K562 (cell line): ENCODE measurements at regions not wholly inside any gene's neighbourhood (a gene's known extent, or its start where the extent isn't known, plus 50 kb on each side); places are given as distances from the start of the nearest gene placed in this dataset.

Source experiments
- ATAC-seq: fragments of 200-7000 bp; cut with Tn5 transposase; 3 replicates; pipeline ENCODE4 v1.9.1; 2020; ENCODE audit warnings: moderate library complexity
- BruUV-seq: library from RNA; stranded (reverse); fragments of 400-500 nt; replicated peaks from 2 replicates; lab custom pipeline; 2021; lab: Mats Ljungman, UMichigan
- CTCF ChIA-PET: fragments of 300-600 bp; formaldehyde crosslinking; extraction: SDS; loops from one replicate; lab custom pipeline; 2021; ENCODE audit warnings: low intra/inter-chr PET ratio; lab: Yijun Ruan, JAX
- POLR2A ChIA-PET: fragments of 300-600, 350-650 bp; sonication (Branson Sonifier 250); formaldehyde crosslinking; extraction: SDS; loops from one replicate; lab custom pipeline; 2021; ENCODE audit warnings: antibody characterized with exemption, inconsistent platforms; lab: Yijun Ruan, JAX
- DNase-seq, 4 experiments: peaks; one replicate each; pipeline versions ENCODE4 v3.0.0 to v3.0.0-alpha.2; 2011 to 2018; ENCODE audit warnings: low spot score in 3 of 4, mixed read lengths in 3 of 4; ENCODE audit errors: extremely low read depth in 1 of 4
- FAIRE-seq: peaks from 2 replicates; lab custom pipeline; 2011; peaks lifted over from hg19 to GRCh38; lab: Jason Lieb, UNC
- H2AFZ ChIP-seq: 2 replicates; pipeline ENCODE4 v1.6.0; 2011; ENCODE audit warnings: low read depth, low read length, control low read depth, inconsistent platforms
- H3K27ac ChIP-seq: fragments of 200-600 bp; 3 replicates; pipeline ENCODE4 v1.8.0; 2011; ENCODE audit warnings: low read depth, mild to moderate bottlenecking, control low read depth, inconsistent platforms, low read length, moderate library complexity, mixed read lengths; ENCODE audit errors: extremely low read depth
- H3K27me3 ChIP-seq, 2 experiments: fragments of 300-600 bp in 1 of 2; 2 replicates in 1 of 2; 3 replicates in 1 of 2; pipeline versions ENCODE4 v1.6.0 to v1.8.0; 2011; ENCODE audit warnings: inconsistent platforms in 2 of 2, low read length in 2 of 2, mild to moderate bottlenecking in 1 of 2, mixed read lengths in 1 of 2, moderate library complexity in 1 of 2; ENCODE audit not compliant: control insufficient read depth in 2 of 2, insufficient read depth in 2 of 2
- H3K36me3 ChIP-seq: fragments of 300-600 bp; 3 replicates; pipeline ENCODE4 v1.8.0; 2011; ENCODE audit warnings: mild to moderate bottlenecking, low read length, inconsistent platforms; ENCODE audit not compliant: control insufficient read depth, insufficient read depth
- H3K4me1 ChIP-seq, 2 experiments: fragments of 200-600 bp in 1 of 2; replicated peaks in 1 of 2; 2 replicates in 1 of 2; 3 replicates in 1 of 2; pipeline versions ENCODE4 v1.5.1 to v1.8.0; 2011; ENCODE audit warnings: inconsistent platforms in 2 of 2, low read length in 2 of 2, mild to moderate bottlenecking in 1 of 2, mixed read lengths in 1 of 2, moderate library complexity in 1 of 2; ENCODE audit not compliant: control insufficient read depth in 2 of 2, insufficient read depth in 2 of 2
- H3K4me2 ChIP-seq: 2 replicates; pipeline ENCODE4 v1.6.1; 2011; ENCODE audit warnings: low read length, control low read depth, inconsistent platforms, mixed read lengths; ENCODE audit not compliant: insufficient read depth
- H3K4me3 ChIP-seq: fragments of 200-600 bp; sonication (generic), shearing (Covaris generic); 2 replicates; pipeline ENCODE4 v1.5.1; 2016; ENCODE audit warnings: control low read depth, inconsistent platforms
- H3K79me2 ChIP-seq: fragments of 200-600 bp; 3 replicates; pipeline ENCODE4 v1.8.0; 2011; ENCODE audit warnings: low read length, inconsistent platforms; ENCODE audit not compliant: control insufficient read depth, insufficient read depth
- H3K9ac ChIP-seq, 2 experiments: 2 replicates each; pipeline versions ENCODE4 v1.6.0 to v1.6.1; 2011; ENCODE audit warnings: low read depth in 2 of 2, low read length in 2 of 2, control low read depth in 1 of 2, inconsistent platforms in 1 of 2, mild to moderate bottlenecking in 1 of 2, mixed read lengths in 1 of 2; ENCODE audit not compliant: insufficient read depth in 1 of 2
- H3K9me1 ChIP-seq: one replicate; pipeline ENCODE4 v1.6.0; 2011; ENCODE audit warnings: inconsistent platforms, mild to moderate bottlenecking, low read length, moderate library complexity; ENCODE audit not compliant: control insufficient read depth, insufficient read depth
- H3K9me3 ChIP-seq: replicated peaks from 2 replicates; pipeline ENCODE4 v1.5.1; 2011; ENCODE audit warnings: low read depth, low read length, inconsistent platforms; ENCODE audit not compliant: control insufficient read depth, insufficient read depth
- H4K20me1 ChIP-seq: replicated peaks from 2 replicates; pipeline ENCODE4 v1.6.1; 2011; ENCODE audit warnings: low read length, inconsistent platforms, mixed read lengths; ENCODE audit not compliant: control insufficient read depth, insufficient read depth
- BRD4 ChIP-seq: fragments of 200-600 bp; sonication (generic); IDR thresholded peaks from 2 replicates; pipeline ENCODE4 v1.6.1; 2017; ENCODE audit warnings: inconsistent platforms
- CREM ChIP-seq: IDR thresholded peaks from 2 replicates; pipeline ENCODE4 v1.6.1; 2014; ENCODE audit warnings: antibody characterized with exemption, low read depth
- GATA2 ChIP-seq: sonication (generic); formaldehyde crosslinking; IDR thresholded peaks from 2 replicates; pipeline ENCODE4 v1.4.0; 2020; ENCODE audit warnings: mild to moderate bottlenecking, missing genetic modification reagents
- GMEB1 ChIP-seq: fragments of 250-450 bp; sonication (Bioruptor Pico); IDR thresholded peaks from 2 replicates; pipeline ENCODE4 v1.4.0; 2020; ENCODE audit warnings: mild to moderate bottlenecking
- KHSRP ChIP-seq: fragments of 450-650 bp; IDR thresholded peaks from 2 replicates; pipeline ENCODE4 v1.6.1; 2017
- NBN ChIP-seq: fragments of 450-650 bp; IDR thresholded peaks from 2 replicates; pipeline ENCODE4 v1.6.1; 2016; ENCODE audit warnings: low read depth, mild to moderate bottlenecking
- NR1H2 ChIP-seq: sonication (generic); formaldehyde crosslinking; IDR thresholded peaks from 2 replicates; pipeline ENCODE4 v1.4.0; 2020; ENCODE audit warnings: mild to moderate bottlenecking, missing genetic modification reagents
- PTTG1 ChIP-seq: fragments of 450-650 bp; IDR thresholded peaks from 2 replicates; pipeline ENCODE4 v1.6.1; 2016; ENCODE audit warnings: low read depth, mild to moderate bottlenecking, missing genetic modification characterization, missing compliant biosample characterization
- RBM14 ChIP-seq: fragments of 200-400 bp; formaldehyde crosslinking; IDR thresholded peaks from 2 replicates; pipeline ENCODE4 v1.6.1; 2018; ENCODE audit warnings: low read depth, mild to moderate bottlenecking, low read length, moderate library complexity, borderline replicate concordance; ENCODE audit not compliant: insufficient read depth
- SAFB ChIP-seq: fragments of 200-400 bp; formaldehyde crosslinking; IDR thresholded peaks from 2 replicates; pipeline ENCODE4 v1.6.1; 2017; ENCODE audit warnings: low read depth, low read length, borderline replicate concordance
- SIN3A ChIP-seq, 2 experiments: fragments of 150-350 bp in 1 of 2; IDR thresholded peaks; 2 replicates each; pipeline ENCODE4 v1.6.1; 2011 to 2016; ENCODE audit warnings: borderline replicate concordance in 2 of 2, low read depth in 2 of 2, low read length in 2 of 2, mild to moderate bottlenecking in 2 of 2, moderate library complexity in 2 of 2; ENCODE audit not compliant: control insufficient read depth in 1 of 2
- SMARCC2 ChIP-seq: fragments of 450-650 bp; IDR thresholded peaks from 2 replicates; pipeline ENCODE4 v1.6.1; 2017; ENCODE audit warnings: antibody characterized with exemption, moderate library complexity, mild to moderate bottlenecking, low read depth
- ZNF76 ChIP-seq: fragments of 250-450 bp; sonication (Bioruptor Pico); IDR thresholded peaks from 2 replicates; pipeline ENCODE4 v1.4.0; 2020; ENCODE audit warnings: mild to moderate bottlenecking, moderate library complexity, borderline replicate concordance
- ZSCAN29 ChIP-seq: fragments of 450-650 bp; IDR thresholded peaks from 2 replicates; pipeline ENCODE4 v1.6.1; 2017
- WGBS: fragments of 100-300 bp; shearing (Covaris generic); methylation state at CpG from one replicate; pipeline ENCODE4 v1.1.6; 2016; ENCODE audit warnings: low coverage, mixed read lengths; ENCODE audit not compliant: insufficient coverage; ENCODE audit errors: missing lambda C conversion rate; 5-methylcytosine and 5-hydroxymethylcytosine counted together
- in situ Hi-C: fragments of 300-500 bp; cut with MboI; formaldehyde crosslinking; loops from 4 replicates; pipeline ENCODE4 v1.15.0; 2018; ENCODE audit warnings: inconsistent platforms, mixed read lengths
- intact Hi-C: fragments of 100-400 bp; cut with micrococcal nuclease; formaldehyde crosslinking; loops from 2 replicates; pipeline ENCODE4 v1.14.2; 2022

GRCh38 chr2:21289989-21290388, 166.2 kb downstream of the TDRD15 start:
- Histone ChIP-seq H3K9me1 (no peaks in the 10 kb centered on the region), H3K27me3 (no peaks in the 10 kb centered on the region), H3K4me3 (no peak overlapping the region), H4K20me1 (no peaks in the 10 kb centered on the region), H3K27ac (no peak overlapping the region), H3K4me2 (no peak overlapping the region), H3K9ac (no peak overlapping the region), H3K4me1 (peaks cover 7 to 15% of the 10 kb centered on the region in 2 experiments; a peak in 3 of 5 replicates), H2AFZ (0 out of 2 replicates have a peak overlapping the region, but pooled peaks have one; percentile 21), H3K9me3 (no peaks in the 10 kb centered on the region), H3K36me3 (no peaks in the 10 kb centered on the region), H3K79me2 (no peaks in the 10 kb centered on the region)
- FAIRE-seq (no peak), ATAC-seq (no peak), DNase-seq (no peak)
- TF ChIP-seq SIN3A (IDR thresholded peaks at IDR 0.05; ENCODE audit: borderline replicate concordance in 2 of 2, control insufficient read depth in 1 of 2, low read depth in 2 of 2, low read length in 2 of 2) (no peak), BRD4 (no peak), PTTG1 (no peak), SMARCC2 (no peak)
- BruUV-seq = no TSS peak
- in situ Hi-C loops = no loop called here
- 16% methylated on average over 3 of the region's 3 CpGs for WGBS
- intact Hi-C loops = no loop called here
- ChIA-PET POLR2A (no interaction called here), CTCF (no interaction called here)

- Histone ChIP-seq H3K9me1 (no peaks in the 10 kb centered on the region), H3K9ac (no peak overlapping the region), H3K27me3 (no peaks in the 10 kb centered on the region), H3K79me2 (no peaks in the 10 kb centered on the region), H4K20me1 (no peaks in the 10 kb centered on the region), H3K4me3 (no peak overlapping the region), H3K27ac (no peak overlapping the region), H2AFZ (no peak overlapping the region), H3K4me1 (peaks cover 7 to 11% of the 10 kb centered on the region in 2 experiments; a peak in 3 of 5 replicates), H3K36me3 (no peaks in the 10 kb centered on the region), H3K4me2 (no peak overlapping the region), H3K9me3 (no peaks in the 10 kb centered on the region)
- no TSS peak for BruUV-seq
- WGBS = 7% methylated on average over 1 of the region's 1 CpG
- in situ Hi-C loops (no loop called here), intact Hi-C loops (no loop called here)
- FAIRE-seq = no peak
- ChIA-PET CTCF (no interaction called here), POLR2A (no interaction called here)
- no peak for DNase-seq
- no peak for TF ChIP-seq NR1H2
- TF ChIP-seq RBM14 = no peak
- no peak for TF ChIP-seq GATA2 (CRISPR knock-in tag)
- TF ChIP-seq NBN = no peak
- TF ChIP-seq GMEB1 (CRISPR knock-in tag) = no peak
- no peak for TF ChIP-seq SAFB
- no peak for TF ChIP-seq KHSRP
- TF ChIP-seq ZNF76 = no peak
- no peak for TF ChIP-seq CREM
- no peak for TF ChIP-seq SMARCC2
- no peak for TF ChIP-seq ZSCAN29
- ATAC-seq = no peak
These were observed 167.7 kb downstream of the TDRD15 start for GRCh38 chr2:21291426-21291825.
